Endothelial cell of umbilical vein (primary cell): ENCODE measurements at regions not wholly inside any gene's neighbourhood (a gene's known extent, or its start where the extent isn't known, plus 50 kb on each side); places are given as distances from the start of the nearest gene placed in this dataset.

Source experiments
- BruUV-seq: library from RNA; stranded (reverse); fragments of 400-500 nt; replicated peaks from 2 replicates; lab custom pipeline; 2021; lab: Mats Ljungman, UMichigan
- CTCF ChIA-PET: fragments of 300-600, 350-600 bp; sonication (Branson Sonifier 250); formaldehyde crosslinking; loops from one replicate; lab custom pipeline; 2021; ENCODE audit warnings: antibody characterized with exemption, inconsistent platforms; lab: Charles Lee
- POLR2A ChIA-PET: fragments of 300-600, 350-600 bp; sonication (Branson Sonifier 250); formaldehyde crosslinking; loops from one replicate; lab custom pipeline; 2021; ENCODE audit warnings: antibody characterized with exemption, inconsistent platforms; lab: Charles Lee
- DNase-seq: peaks from one replicate; pipeline ENCODE4 v3.0.0-alpha.2; 2011; ENCODE audit warnings: low read depth, low spot score
- FAIRE-seq: peaks from 2 replicates; lab custom pipeline; 2011; peaks lifted over from hg19 to GRCh38; lab: Jason Lieb, UNC
- H2AFZ ChIP-seq: 2 replicates; pipeline ENCODE4 v1.6.0; 2012; ENCODE audit warnings: low read depth, low read length, control low read depth, inconsistent platforms
- H3K27ac ChIP-seq: 2 replicates; pipeline ENCODE4 v1.5.1; 2011; ENCODE audit warnings: low read depth, mild to moderate bottlenecking, control low read depth, low read length, moderate library complexity; ENCODE audit not compliant: insufficient read depth
- H3K27me3 ChIP-seq, 2 experiments: 2 replicates each; pipeline versions ENCODE4 v1.6.0 to v1.6.1; 2011; ENCODE audit warnings: low read length in 2 of 2, mixed read lengths in 1 of 2; ENCODE audit not compliant: control insufficient read depth in 2 of 2, insufficient read depth in 2 of 2
- H3K36me3 ChIP-seq, 2 experiments: 2 replicates in 1 of 2; 3 replicates in 1 of 2; pipeline ENCODE4 v1.5.1; 2011; ENCODE audit warnings: low read length in 2 of 2, mild to moderate bottlenecking in 1 of 2, moderate library complexity in 1 of 2; ENCODE audit not compliant: control insufficient read depth in 2 of 2, insufficient read depth in 2 of 2; ENCODE audit errors: extremely low read depth in 1 of 2
- H3K4me1 ChIP-seq: 3 replicates; pipeline ENCODE4 v1.5.1; 2011; ENCODE audit warnings: mild to moderate bottlenecking, low read length; ENCODE audit not compliant: control insufficient read depth, insufficient read depth; ENCODE audit errors: extremely low read depth
- H3K4me2 ChIP-seq: 2 replicates; pipeline ENCODE4 v1.6.1; 2011; ENCODE audit warnings: low read length, control low read depth, mixed read lengths; ENCODE audit not compliant: insufficient read depth
- H3K4me3 ChIP-seq, 3 experiments: fragments of 200-600 bp in 1 of 3; sonication (generic), shearing (Covaris generic) in 1 of 3; replicated peaks in 1 of 3; 2 replicates each; pipeline ENCODE4 v1.5.1; 2011 to 2016; ENCODE audit warnings: control low read depth in 3 of 3, low read length in 3 of 3, mild to moderate bottlenecking in 2 of 3, inconsistent platforms in 1 of 3, low read depth in 1 of 3, moderate library complexity in 1 of 3; ENCODE audit not compliant: insufficient read depth in 1 of 3
- H3K79me2 ChIP-seq: 2 replicates; pipeline ENCODE4 v1.6.0; 2012; ENCODE audit warnings: low read length, inconsistent platforms; ENCODE audit not compliant: control insufficient read depth, insufficient read depth
- H3K9ac ChIP-seq: replicated peaks from 2 replicates; pipeline ENCODE3; 2011; ENCODE audit warnings: low read length, control low read depth; ENCODE audit not compliant: insufficient read depth; ENCODE audit errors: extremely low read depth
- H3K9me1 ChIP-seq: replicated peaks from 3 replicates; pipeline ENCODE4 v1.6.0; 2011; ENCODE audit warnings: mild to moderate bottlenecking, low read length; ENCODE audit not compliant: control insufficient read depth, insufficient read depth; ENCODE audit errors: extremely low read depth
- H3K9me3 ChIP-seq: replicated peaks from 2 replicates; pipeline ENCODE4 v1.5.1; 2012; ENCODE audit warnings: low read length, inconsistent platforms; ENCODE audit not compliant: control insufficient read depth, insufficient read depth
- H4K20me1 ChIP-seq: replicated peaks from 2 replicates; pipeline ENCODE3; 2011; ENCODE audit warnings: mild to moderate bottlenecking, low read length; ENCODE audit not compliant: control insufficient read depth, insufficient read depth; ENCODE audit errors: extremely low read depth
- CTCF ChIP-seq, 2 donors: IDR thresholded peaks; 1 replicate in 1 of 2; 2 replicates in 1 of 2; pipeline ENCODE4 v1.5.1; 2011; ENCODE audit warnings: low read length in 2 of 2, mild to moderate bottlenecking in 2 of 2, moderate library complexity in 2 of 2, control low read depth in 1 of 2, inconsistent platforms in 1 of 2, low read depth in 1 of 2; ENCODE audit not compliant: insufficient read depth in 1 of 2; ENCODE audit errors: extremely low read depth in 1 of 2
- EZH2 ChIP-seq: IDR thresholded peaks from 2 replicates; pipeline ENCODE4 v1.6.1; 2012; ENCODE audit warnings: borderline replicate concordance, low read depth, mild to moderate bottlenecking, moderate library complexity, low read length, inconsistent platforms; ENCODE audit not compliant: severe bottlenecking
- FOS ChIP-seq: IDR thresholded peaks from 2 replicates; pipeline ENCODE4 v1.6.1; 2011; ENCODE audit warnings: mild to moderate bottlenecking, low read length, moderate library complexity, borderline replicate concordance; ENCODE audit not compliant: insufficient read depth
- GATA2 ChIP-seq: IDR thresholded peaks from 2 replicates; pipeline ENCODE4 v1.7.0; 2011; ENCODE audit warnings: low read depth, mild to moderate bottlenecking, moderate library complexity, mixed read lengths, low read length; ENCODE audit not compliant: insufficient read length, insufficient read depth
- JUN ChIP-seq: IDR thresholded peaks from 2 replicates; pipeline ENCODE4 v1.6.1; 2011; ENCODE audit warnings: borderline replicate concordance, low read depth; ENCODE audit not compliant: insufficient read length, insufficient read depth
- MAX ChIP-seq: IDR thresholded peaks from 2 replicates; pipeline ENCODE4 v1.6.1; 2011; ENCODE audit not compliant: insufficient read depth, insufficient read length
- MYC ChIP-seq: IDR thresholded peaks from one replicate; pipeline ENCODE4 v1.6.1; 2011; ENCODE audit warnings: mild to moderate bottlenecking, low read depth, low read length
- POLR2A ChIP-seq: IDR thresholded peaks from 2 replicates; pipeline ENCODE4 v1.6.1; 2012; ENCODE audit warnings: low read depth, mild to moderate bottlenecking, control low read depth, low read length
- POLR2AphosphoS5 ChIP-seq: IDR thresholded peaks from 2 replicates; pipeline ENCODE4 v1.6.1; 2012; ENCODE audit warnings: low read depth, mild to moderate bottlenecking, control low read depth, low read length, moderate library complexity; ENCODE audit not compliant: insufficient read depth
- dilution Hi-C: fragments of 300-500 bp; cut with MboI; formaldehyde crosslinking; loops from one replicate; pipeline ENCODE4 v1.15.0; 2019; ENCODE audit warnings: low sequenced_read_pairs; ENCODE audit not compliant: extremely low pct_ligation_motif_present
- intact Hi-C: fragments of 100-400 bp; cut with micrococcal nuclease; formaldehyde crosslinking; loops from one replicate; pipeline ENCODE4 v1.10.0; 2022

- H3K4me1 ChIP-seq: no peaks in the 10 kb centered on the region
- no peaks in the 10 kb centered on the region for H3K27me3 ChIP-seq
- H4K20me1 ChIP-seq: no peaks in the 10 kb centered on the region
- no peak for FAIRE-seq
- no peak for DNase-seq
- H2AFZ ChIP-seq: no peak overlapping the region
- no peak overlapping the region for H3K4me2 ChIP-seq
- no peak overlapping the region for H3K4me3 ChIP-seq
- ChIA-PET POLR2A (no interaction called here), CTCF (no interaction called here)
- H3K79me2 ChIP-seq: no peaks in the 10 kb centered on the region
- no peaks in the 10 kb centered on the region for H3K36me3 ChIP-seq
- intact Hi-C loops (no loop called here), dilution Hi-C loops (no loop called here)
- no peak overlapping the region for H3K27ac ChIP-seq
- BruUV-seq: no TSS peak
- no peak overlapping the region for H3K9ac ChIP-seq
- no peaks in the 10 kb centered on the region for H3K9me1 ChIP-seq
- peaks cover 4% of the 10 kb centered on the region for H3K9me3 ChIP-seq
- no peak for TF ChIP-seq POLR2A
- no peak for TF ChIP-seq MYC
- no peak for TF ChIP-seq MAX
- no peak for TF ChIP-seq FOS
- no peak for TF ChIP-seq CTCF (IDR thresholded peaks at IDR 0.05; ENCODE audit: extremely low read depth in 1 of 2, insufficient read depth in 1 of 2, low read depth in 1 of 2, low read length in 2 of 2)
- no peak for TF ChIP-seq JUN
- no peak for TF ChIP-seq GATA2
- TF ChIP-seq POLR2AphosphoS5: no peak
- TF ChIP-seq EZH2: no peak
Measured at GRCh38 chr7:68407460-68407859, 1190.8 kb upstream of the AUTS2 start.
